ENCODE measurements at regions not wholly inside any gene's neighbourhood (a gene's known extent, or its start where the extent isn't known, plus 50 kb on each side); places are given as distances from the start of the nearest gene placed in this dataset.

DNA sequence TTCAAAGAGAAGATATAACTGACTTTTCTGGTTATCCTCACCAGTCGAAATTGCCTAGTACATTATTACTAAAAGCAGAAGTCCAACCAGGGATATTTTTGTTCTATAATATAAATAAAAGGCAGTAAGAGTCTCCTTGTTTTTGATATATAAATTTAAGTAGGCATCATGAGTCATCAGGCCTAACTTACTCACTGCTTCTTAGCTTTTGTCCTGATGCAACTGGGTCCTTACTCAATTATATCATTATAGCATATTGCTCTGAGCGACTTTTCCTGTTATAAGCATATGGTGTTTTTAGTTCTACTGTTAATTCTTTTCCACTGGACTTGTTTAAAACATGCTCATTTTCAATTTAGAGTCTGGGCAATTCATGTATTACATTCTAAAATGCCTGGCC, 910.1 kb downstream of the MCTP2 start (continued):
- TF ChIP-seq, protein P1, sequence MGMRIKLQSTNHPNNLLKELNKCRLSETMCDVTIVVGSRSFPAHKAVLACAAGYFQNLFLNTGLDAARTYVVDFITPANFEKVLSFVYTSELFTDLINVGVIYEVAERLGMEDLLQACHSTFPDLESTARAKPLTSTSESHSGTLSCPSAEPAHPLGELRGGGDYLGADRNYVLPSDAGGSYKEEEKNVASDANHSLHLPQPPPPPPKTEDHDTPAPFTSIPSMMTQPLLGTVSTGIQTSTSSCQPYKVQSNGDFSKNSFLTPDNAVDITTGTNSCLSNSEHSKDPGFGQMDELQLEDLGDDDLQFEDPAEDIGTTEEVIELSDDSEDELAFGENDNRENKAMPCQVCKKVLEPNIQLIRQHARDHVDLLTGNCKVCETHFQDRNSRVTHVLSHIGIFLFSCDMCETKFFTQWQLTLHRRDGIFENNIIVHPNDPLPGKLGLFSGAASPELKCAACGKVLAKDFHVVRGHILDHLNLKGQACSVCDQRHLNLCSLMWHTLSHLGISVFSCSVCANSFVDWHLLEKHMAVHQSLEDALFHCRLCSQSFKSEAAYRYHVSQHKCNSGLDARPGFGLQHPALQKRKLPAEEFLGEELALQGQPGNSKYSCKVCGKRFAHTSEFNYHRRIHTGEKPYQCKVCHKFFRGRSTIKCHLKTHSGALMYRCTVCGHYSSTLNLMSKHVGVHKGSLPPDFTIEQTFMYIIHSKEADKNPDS (CRISPR knock-in tag; IDR thresholded peaks at IDR 0.05), result no peak
- no peak for TF ChIP-seq ZNF225 (CRISPR knock-in tag; IDR thresholded peaks at IDR 0.05)

DNA sequence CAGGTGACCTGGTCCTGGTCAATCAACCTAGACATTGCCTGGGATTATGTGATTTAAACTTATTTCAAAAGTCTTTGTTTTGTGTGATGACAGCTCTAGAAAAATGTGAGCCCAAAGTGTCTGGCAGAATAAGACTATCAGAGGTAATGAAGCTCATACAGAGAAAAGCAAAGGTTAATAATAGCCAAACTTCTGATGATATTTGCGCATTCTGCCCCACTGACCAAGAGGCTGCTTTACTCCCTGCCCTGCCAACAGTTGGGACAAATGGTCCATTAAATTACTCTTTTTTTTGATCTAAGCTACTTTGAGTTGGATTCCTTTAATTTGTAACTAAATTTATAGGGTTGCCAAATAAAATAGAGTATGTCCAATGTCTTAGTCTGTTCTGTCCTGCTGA, 911.2 kb downstream of the MCTP2 start:
- Histone ChIP-seq H3K9ac (ENCODE audit: insufficient read depth, low read depth, low read length) (no peak overlapping the region), H2AFZ (ENCODE audit: low read length) (no peak overlapping the region), H3K36me3 (replicated peaks in 1 of 2; ENCODE audit: control insufficient read depth in 1 of 2, insufficient read depth in 2 of 2, low read length in 2 of 2) (no peaks in the 10 kb centered on the region), H3K4me2 (ENCODE audit: low read depth, low read length) (no peak overlapping the region), H3K4me3 (replicated peaks in 1 of 3; ENCODE audit: insufficient read depth in 1 of 3, low read depth in 2 of 3, low read length in 3 of 3) (no peak overlapping the region), H3K4me1 (ENCODE audit: insufficient read depth, low read length) (no peaks in the 10 kb centered on the region), H3K27me3 (ENCODE audit: control insufficient read depth in 1 of 2, insufficient read depth in 2 of 2, low read length in 2 of 2) (no peaks in the 10 kb centered on the region), H3K27ac (ENCODE audit: extremely low read length, insufficient read depth, low read length) (no peak overlapping the region), H3K79me2 (ENCODE audit: insufficient read depth, low read length) (no peaks in the 10 kb centered on the region), H4K20me1 (ENCODE audit: insufficient read depth, low read length) (no peaks in the 10 kb centered on the region), H3K9me3 (ENCODE audit: low read length) (peaks cover 82% of the 10 kb centered on the region)
- POLR2A ChIA-PET, result no interaction called here
- in situ Hi-C loops (cut with HindIII; ENCODE audit: extremely low pct_ligation_motif_present, low pct_unique_long_range_greater_than_20kb), result no loop called here
- TF ChIP-seq ZNF589 (CRISPR knock-in tag; conservative IDR thresholded peaks at IDR 0.05), result no peak
- TF ChIP-seq DNMT1 (CRISPR knock-in tag; IDR thresholded peaks at IDR 0.05), result no peak
- intact Hi-C loops (cut with micrococcal nuclease; ENCODE audit: unreplicated experiment), result no loop called here
- CTCF ChIA-PET (ENCODE audit: low intra/inter-chr PET ratio, low total read pairs), result no interaction called here
- BruUV-seq (replicated peaks), result no TSS peak
- DNase-seq (ENCODE audit: low spot score), result no peak
- ATAC-seq, result no peak
- FAIRE-seq, result no peak
- WGBS (ENCODE audit: low lambda C conversion rate), result 88% methylated on average over 1 of the region's 1 CpG

DNA sequence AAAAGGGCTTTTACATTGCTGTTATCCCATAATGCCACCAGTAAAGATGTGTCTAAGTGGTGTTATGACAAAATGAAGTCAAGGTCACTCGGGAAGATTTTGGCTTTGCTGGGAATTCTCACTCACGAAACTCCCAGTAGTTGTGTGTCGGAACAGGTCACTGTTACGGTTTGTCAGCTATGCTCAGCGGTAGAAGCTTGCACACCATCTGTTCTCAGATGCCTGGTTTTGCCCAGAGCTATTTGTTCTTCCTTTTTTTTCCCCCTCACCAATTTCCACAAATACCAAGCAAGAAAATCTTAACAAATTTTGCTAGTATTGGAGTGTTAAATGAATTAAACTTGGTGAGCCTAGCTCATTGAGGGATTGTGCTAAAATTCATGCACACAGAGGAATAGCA, 915.1 kb downstream of the MCTP2 start:
- Histone ChIP-seq H3K9me3 (ENCODE audit: low read length) (peaks cover 84% of the 10 kb centered on the region), H2AFZ (ENCODE audit: low read length) (no peak overlapping the region), H3K27ac (ENCODE audit: extremely low read length, insufficient read depth, low read length) (no peak overlapping the region), H3K79me2 (ENCODE audit: insufficient read depth, low read length) (no peaks in the 10 kb centered on the region), H3K27me3 (ENCODE audit: control insufficient read depth in 1 of 2, insufficient read depth in 2 of 2, low read length in 2 of 2) (no peaks in the 10 kb centered on the region), H4K20me1 (ENCODE audit: insufficient read depth, low read length) (no peaks in the 10 kb centered on the region), H3K4me3 (replicated peaks in 1 of 3; ENCODE audit: insufficient read depth in 1 of 3, low read depth in 2 of 3, low read length in 3 of 3) (no peak overlapping the region), H3K36me3 (replicated peaks in 1 of 2; ENCODE audit: control insufficient read depth in 1 of 2, insufficient read depth in 2 of 2, low read length in 2 of 2) (no peaks in the 10 kb centered on the region), H3K4me1 (ENCODE audit: insufficient read depth, low read length) (no peaks in the 10 kb centered on the region), H3K9ac (ENCODE audit: insufficient read depth, low read depth, low read length) (no peak overlapping the region), H3K4me2 (ENCODE audit: low read depth, low read length) (no peak overlapping the region)
- in situ Hi-C loops (cut with HindIII; ENCODE audit: extremely low pct_ligation_motif_present, low pct_unique_long_range_greater_than_20kb) (no loop called here), intact Hi-C loops (cut with micrococcal nuclease; ENCODE audit: unreplicated experiment) (no loop called here)
- ATAC-seq, result no peak
- BruUV-seq (replicated peaks), result no TSS peak
- no peak for FAIRE-seq
- CTCF ChIA-PET (ENCODE audit: low intra/inter-chr PET ratio, low total read pairs), result no interaction called here
- WGBS (ENCODE audit: low lambda C conversion rate), result 13% methylated on average over 5 of the region's 5 CpGs
- POLR2A ChIA-PET, result no interaction called here
- DNase-seq (ENCODE audit: low spot score), result no peak
- TF ChIP-seq ZNF30 (CRISPR knock-in tag; IDR thresholded peaks at IDR 0.05) (no peak), NCOA1 (CRISPR knock-in tag; IDR thresholded peaks at IDR 0.05) (no peak), ZNF337 (CRISPR knock-in tag; IDR thresholded peaks at IDR 0.05; ENCODE audit: borderline replicate concordance, low read depth) (no peak), ZNF577 (CRISPR knock-in tag; IDR thresholded peaks at IDR 0.05; ENCODE audit: borderline replicate concordance, low read depth) (no peak), SATB2 (CRISPR knock-in tag; IDR thresholded peaks at IDR 0.05) (no peak), RBM39 (IDR thresholded peaks at IDR 0.05; ENCODE audit: low read depth, low read length, poor library complexity, severe bottlenecking) (no peak)
- TF ChIP-seq, protein P2, sequence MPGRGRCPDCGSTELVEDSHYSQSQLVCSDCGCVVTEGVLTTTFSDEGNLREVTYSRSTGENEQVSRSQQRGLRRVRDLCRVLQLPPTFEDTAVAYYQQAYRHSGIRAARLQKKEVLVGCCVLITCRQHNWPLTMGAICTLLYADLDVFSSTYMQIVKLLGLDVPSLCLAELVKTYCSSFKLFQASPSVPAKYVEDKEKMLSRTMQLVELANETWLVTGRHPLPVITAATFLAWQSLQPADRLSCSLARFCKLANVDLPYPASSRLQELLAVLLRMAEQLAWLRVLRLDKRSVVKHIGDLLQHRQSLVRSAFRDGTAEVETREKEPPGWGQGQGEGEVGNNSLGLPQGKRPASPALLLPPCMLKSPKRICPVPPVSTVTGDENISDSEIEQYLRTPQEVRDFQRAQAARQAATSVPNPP (CRISPR knock-in tag; IDR thresholded peaks at IDR 0.05), result no peak
- TF ChIP-seq, protein P3, sequence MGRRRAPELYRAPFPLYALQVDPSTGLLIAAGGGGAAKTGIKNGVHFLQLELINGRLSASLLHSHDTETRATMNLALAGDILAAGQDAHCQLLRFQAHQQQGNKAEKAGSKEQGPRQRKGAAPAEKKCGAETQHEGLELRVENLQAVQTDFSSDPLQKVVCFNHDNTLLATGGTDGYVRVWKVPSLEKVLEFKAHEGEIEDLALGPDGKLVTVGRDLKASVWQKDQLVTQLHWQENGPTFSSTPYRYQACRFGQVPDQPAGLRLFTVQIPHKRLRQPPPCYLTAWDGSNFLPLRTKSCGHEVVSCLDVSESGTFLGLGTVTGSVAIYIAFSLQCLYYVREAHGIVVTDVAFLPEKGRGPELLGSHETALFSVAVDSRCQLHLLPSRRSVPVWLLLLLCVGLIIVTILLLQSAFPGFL (CRISPR knock-in tag; IDR thresholded peaks at IDR 0.05), result no peak
